GM10248 (cell line): ENCODE measurements at regions not wholly inside any gene's neighbourhood (a gene's known extent, or its start where the extent isn't known, plus 50 kb on each side); places are given as distances from the start of the nearest gene placed in this dataset.

Experiments
- CTCF ChIA-PET: fragments of 300-600 bp; sonication (Branson Sonifier 250); formaldehyde crosslinking; extraction: SDS; loops from one replicate; lab custom pipeline; 2021; ENCODE audit warnings: antibody characterized with exemption; lab: Yijun Ruan, JAX
- POLR2A ChIA-PET: fragments of 350-650 bp; sonication (Branson Sonifier 250); formaldehyde crosslinking; extraction: SDS; loops from one replicate; lab custom pipeline; 2020; ENCODE audit warnings: antibody characterized with exemption; lab: Yijun Ruan, JAX
- DNase-seq: peaks from one replicate; pipeline ENCODE4 v3.0.0; 2012; ENCODE audit errors: extremely low spot score
- TF ChIP-seq, protein P1 (sequence below): IDR thresholded peaks from 2 replicates; pipeline ENCODE4 v1.5.1; 2012; ENCODE audit warnings: mild to moderate bottlenecking, low read depth; ENCODE audit errors: extremely low read depth, missing control alignments, control extremely low read depth

DNA sequence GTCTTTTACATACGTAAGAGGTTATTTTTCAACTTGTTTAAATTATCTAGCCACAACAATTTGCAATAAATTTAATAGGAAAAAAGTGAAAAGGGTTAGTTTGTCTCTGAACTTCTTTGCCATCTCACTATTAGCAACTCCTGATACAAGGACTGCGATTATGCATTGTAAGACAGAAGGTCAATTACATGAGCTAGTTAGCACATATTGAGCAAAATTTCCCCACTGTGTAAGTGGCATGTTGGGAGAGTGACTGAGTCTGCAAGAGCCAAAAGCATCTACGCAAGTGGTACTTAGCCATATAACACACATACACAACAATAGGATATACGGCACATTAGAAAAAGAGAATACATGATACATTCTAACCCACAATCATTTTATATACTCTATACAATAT lies 927.2 kb downstream of the STPG2 start:
- CTCF ChIA-PET = no interaction called here
- DNase-seq = no peak
- TF ChIP-seq, protein P1, sequence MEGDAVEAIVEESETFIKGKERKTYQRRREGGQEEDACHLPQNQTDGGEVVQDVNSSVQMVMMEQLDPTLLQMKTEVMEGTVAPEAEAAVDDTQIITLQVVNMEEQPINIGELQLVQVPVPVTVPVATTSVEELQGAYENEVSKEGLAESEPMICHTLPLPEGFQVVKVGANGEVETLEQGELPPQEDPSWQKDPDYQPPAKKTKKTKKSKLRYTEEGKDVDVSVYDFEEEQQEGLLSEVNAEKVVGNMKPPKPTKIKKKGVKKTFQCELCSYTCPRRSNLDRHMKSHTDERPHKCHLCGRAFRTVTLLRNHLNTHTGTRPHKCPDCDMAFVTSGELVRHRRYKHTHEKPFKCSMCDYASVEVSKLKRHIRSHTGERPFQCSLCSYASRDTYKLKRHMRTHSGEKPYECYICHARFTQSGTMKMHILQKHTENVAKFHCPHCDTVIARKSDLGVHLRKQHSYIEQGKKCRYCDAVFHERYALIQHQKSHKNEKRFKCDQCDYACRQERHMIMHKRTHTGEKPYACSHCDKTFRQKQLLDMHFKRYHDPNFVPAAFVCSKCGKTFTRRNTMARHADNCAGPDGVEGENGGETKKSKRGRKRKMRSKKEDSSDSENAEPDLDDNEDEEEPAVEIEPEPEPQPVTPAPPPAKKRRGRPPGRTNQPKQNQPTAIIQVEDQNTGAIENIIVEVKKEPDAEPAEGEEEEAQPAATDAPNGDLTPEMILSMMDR = no peak
- POLR2A ChIA-PET = no interaction called here

DNA sequence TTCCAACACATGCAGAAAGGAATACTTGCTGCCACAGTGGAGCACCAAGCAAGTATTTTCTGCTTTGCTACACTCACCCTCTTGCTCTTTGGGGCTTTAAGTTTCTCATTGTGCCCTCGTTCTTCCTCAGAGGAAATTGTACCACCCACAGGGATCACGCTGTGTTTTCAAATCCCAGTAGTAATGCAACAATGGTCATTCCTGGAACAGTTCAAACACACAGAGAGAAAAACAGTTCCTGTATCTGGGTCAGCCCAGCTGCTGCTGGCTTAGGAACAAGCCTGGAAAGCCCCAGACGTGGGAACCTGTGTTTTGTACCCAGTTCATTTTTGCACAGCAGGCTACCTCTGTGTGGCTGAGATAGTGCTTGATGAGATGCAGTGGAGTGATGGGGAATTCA lies 907.8 kb downstream of the STPG2 start:
- DNase-seq = no peak
- TF ChIP-seq, protein P1 = no peak
- CTCF ChIA-PET = no interaction called here
- POLR2A ChIA-PET = no interaction called here

DNA sequence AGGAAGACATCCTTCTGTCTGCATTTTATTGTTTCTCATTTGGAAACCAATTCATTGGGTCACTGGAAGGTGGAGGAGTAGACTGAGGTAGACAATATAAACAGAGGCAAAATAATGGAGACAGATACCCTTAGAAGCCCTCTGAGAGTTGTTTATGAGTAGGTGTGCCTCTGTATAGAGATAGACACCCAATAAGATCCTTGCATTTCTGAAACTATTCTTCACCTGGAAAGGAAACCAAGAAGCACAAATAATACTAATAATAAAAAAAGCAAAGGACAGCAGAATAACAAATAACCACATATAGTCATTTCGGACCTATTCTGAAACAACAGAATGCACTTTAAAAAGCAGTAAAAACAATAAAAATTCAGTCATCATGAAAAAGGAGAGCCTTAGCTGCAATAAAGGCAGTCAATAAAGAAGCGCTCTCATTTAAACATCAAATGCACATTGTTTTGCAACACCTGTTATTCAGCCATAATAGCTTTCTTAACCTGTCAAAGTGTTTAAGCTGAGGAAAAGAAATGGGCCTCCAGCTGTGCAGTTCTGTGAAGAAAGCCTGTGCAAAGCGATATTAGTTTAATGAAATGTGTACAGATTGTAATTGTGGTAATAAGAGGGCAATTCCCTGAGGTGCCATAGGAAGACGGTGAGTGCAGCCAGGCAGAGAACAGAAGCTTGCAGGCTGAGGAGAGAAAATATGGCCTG lies 904.2 kb downstream of the STPG2 start:
- TF ChIP-seq, protein P1 = no peak
- POLR2A ChIA-PET = no interaction called here
- no peak for DNase-seq
- CTCF ChIA-PET = no interaction called here

DNA sequence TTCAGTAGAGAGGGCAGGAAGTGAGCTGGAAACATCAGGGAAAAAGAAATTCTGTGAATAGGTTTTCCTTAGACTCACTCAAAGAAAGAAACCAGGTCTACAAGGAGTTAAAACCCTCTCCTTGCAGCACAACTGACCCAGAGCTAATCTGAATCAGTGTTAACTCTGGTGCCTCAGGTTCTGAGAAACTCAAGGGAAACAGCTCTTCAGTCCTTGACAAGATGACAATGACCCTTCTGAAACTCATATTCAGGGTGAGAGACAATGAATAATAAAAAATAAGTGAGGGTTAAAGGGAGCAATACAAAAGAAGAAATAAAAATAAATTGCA lies 903.6 kb downstream of the STPG2 start:
- no peak for DNase-seq
- ChIA-PET CTCF (no interaction called here), POLR2A (no interaction called here)
- TF ChIP-seq, protein P1 = no peak

DNA sequence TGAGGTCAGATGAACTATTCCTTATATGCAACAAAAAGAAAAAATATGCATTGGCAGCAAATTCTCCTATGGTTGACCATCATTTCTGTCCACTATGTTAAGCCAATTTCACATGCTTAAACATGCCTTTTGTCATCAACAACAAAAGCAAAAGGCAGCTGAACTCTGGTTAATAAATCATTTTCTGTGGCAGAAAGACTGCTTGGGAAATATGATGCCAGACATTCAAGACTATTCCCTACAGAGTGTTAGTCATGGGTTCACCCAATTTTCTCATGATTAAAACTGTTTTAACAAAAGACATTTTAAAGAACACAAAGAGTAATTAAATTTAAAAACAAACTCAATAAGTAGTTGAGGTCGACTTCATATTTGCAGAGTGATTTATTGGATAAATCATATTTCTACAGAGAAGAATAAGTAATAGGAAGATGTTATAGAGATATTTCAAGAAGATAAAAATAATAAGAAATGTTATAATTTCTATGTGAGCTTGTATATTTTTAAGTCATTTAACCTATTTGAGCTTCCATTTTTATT lies 890.6 kb downstream of the STPG2 start:
- ChIA-PET POLR2A (no interaction called here), CTCF (interaction anchor here (1.8 kb wide), 1 partner anchor 10 kb away, joined by 4 read pairs; no protein-coding TSS in a partner anchor)
- no peak for DNase-seq
- TF ChIP-seq, protein P1 = no peak

DNA sequence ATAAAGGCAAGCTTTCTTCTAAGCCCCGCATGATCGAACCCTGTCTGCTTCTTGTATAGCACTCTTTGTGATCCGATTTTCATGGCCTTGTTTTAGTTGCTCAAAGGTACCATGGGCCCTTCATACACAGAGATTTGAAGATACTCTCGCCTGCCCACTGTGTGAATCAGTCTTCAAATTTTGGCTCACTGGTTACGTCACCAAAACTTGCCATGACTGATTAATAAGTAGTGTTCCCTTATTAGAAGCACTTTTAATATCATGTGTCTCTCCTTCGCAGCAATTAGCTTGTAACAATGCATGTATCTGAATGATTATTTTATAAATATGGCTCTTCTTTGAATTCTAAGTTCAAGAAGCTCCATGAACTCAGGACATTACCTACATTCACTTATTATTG lies 880.5 kb downstream of the STPG2 start:
- CTCF ChIA-PET = no interaction called here
- DNase-seq = no peak

More for the DNA sequence above, 880.5 kb downstream of the STPG2 start:
- POLR2A ChIA-PET = no interaction called here
- TF ChIP-seq, protein P1 = no peak
